Esophagus squamous epithelium (tissue), 4 donors: ENCODE measurements at regions not wholly inside any gene's neighbourhood (a gene's known extent, or its start where the extent isn't known, plus 50 kb on each side); places are given as distances from the start of the nearest gene placed in this dataset.

ENCODE experiments used
- POLR2A ChIP-seq, 4 donors: fragments of 450-650 bp; IDR thresholded peaks; one replicate each; pipeline ENCODE4 v1.6.1; 2017; ENCODE audit warnings: antibody characterized with exemption in 4 of 4, mild to moderate bottlenecking in 4 of 4, moderate library complexity in 3 of 4
- TF ChIP-seq, protein P1 (sequence below), 6 experiments: fragments of 450-650 bp in 4 of 6; fragments of 200-600 bp in 2 of 6; sonication (generic) in 2 of 6; IDR thresholded peaks; one replicate each; pipeline ENCODE4 v1.5.1; 2016 to 2019; ENCODE audit warnings: antibody characterized with exemption in 6 of 6, mild to moderate bottlenecking in 4 of 6, moderate library complexity in 4 of 6

DNA sequence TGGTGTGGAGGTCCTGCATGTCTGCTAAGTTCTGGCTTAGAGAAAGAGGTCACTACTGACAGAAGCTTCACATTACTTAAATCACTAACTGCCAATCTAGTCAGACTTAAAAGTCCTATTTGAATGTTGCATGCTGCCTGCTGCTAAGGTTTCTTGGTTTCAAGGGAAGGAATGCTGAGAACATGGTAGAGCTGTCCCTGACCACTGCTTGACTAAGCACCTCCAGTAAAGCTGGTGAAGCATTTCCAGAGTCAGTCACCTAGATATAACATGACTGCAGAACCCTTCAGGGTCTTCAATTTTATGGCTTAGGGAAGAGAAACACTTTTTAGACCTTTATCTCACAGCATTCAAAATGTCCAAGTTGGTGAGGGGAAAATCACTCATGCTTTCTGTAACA, 2178.3 kb upstream of the PIK3C3 start:
- no peak for TF ChIP-seq POLR2A (IDR thresholded peaks at IDR 0.05)
- TF ChIP-seq, protein P1, sequence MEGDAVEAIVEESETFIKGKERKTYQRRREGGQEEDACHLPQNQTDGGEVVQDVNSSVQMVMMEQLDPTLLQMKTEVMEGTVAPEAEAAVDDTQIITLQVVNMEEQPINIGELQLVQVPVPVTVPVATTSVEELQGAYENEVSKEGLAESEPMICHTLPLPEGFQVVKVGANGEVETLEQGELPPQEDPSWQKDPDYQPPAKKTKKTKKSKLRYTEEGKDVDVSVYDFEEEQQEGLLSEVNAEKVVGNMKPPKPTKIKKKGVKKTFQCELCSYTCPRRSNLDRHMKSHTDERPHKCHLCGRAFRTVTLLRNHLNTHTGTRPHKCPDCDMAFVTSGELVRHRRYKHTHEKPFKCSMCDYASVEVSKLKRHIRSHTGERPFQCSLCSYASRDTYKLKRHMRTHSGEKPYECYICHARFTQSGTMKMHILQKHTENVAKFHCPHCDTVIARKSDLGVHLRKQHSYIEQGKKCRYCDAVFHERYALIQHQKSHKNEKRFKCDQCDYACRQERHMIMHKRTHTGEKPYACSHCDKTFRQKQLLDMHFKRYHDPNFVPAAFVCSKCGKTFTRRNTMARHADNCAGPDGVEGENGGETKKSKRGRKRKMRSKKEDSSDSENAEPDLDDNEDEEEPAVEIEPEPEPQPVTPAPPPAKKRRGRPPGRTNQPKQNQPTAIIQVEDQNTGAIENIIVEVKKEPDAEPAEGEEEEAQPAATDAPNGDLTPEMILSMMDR (IDR thresholded peaks at IDR 0.05), result no peak
